ENCODE measurements at regions not wholly inside any gene's neighbourhood (a gene's known extent, or its start where the extent isn't known, plus 50 kb on each side); places are given as distances from the start of the nearest gene placed in this dataset.

DNA sequence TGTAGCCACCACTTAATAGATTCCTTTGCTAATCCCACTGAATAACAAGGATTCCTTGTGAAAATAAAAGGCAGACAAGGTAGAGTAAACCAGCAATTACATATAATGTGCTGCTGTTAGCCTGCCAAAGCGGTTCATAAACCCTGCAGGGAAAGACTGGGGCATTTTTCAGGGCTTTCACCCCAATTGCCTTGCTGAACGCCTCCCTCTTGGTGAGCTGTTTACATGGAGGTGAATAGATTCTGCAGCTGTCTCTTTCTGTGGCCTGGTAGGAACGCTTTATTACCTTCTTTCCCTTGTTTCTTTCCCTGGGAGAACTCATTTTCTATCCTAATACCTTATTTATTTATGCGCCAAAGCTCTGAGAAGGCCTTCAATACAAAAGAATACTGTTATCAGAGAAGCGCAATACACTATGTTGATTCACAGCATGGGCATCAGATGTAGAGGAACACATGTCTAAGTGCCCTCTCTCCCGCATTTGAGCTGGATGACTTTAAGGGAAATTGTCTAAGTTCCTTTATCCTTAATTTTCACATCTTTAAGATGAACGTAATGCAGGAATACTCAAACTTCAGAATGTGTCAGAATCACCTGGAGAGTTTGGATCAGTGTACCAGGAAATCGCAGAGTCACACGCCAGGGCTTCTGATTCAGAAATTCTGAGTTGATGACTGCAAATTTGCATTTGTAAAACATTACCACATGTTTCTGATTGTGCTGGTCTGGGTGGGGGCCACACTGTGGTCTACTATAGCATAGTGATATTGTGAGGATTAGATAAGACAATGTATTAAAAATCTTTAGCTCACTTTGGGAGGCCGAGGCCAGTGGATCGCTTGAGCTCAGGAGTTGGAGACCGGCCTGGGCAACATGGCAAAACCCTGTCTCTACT is 1203.8 kb downstream of the SORCS3 start:
- no peak for DNase-seq

DNA sequence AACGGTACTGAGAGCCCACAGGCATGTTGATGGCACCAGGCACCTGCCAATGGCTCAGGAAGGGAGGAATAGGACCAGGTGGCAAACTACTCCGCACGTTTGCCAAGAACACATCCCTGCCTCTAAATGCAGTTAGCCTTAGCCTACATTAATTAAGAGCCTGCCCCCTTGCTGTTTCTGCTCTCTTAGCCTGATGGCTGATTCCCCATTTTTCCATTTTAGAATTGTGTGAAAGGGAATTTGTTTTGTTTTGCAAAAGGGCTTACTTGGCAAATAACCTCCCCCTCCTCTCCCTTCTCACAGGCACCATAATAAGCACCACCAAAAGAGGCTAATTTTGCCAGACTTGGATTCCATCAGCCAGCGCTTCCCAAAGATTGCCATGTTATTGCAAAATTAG is 1203.2 kb downstream of the SORCS3 start:
- peak; percentile 25 for DNase-seq

DNA sequence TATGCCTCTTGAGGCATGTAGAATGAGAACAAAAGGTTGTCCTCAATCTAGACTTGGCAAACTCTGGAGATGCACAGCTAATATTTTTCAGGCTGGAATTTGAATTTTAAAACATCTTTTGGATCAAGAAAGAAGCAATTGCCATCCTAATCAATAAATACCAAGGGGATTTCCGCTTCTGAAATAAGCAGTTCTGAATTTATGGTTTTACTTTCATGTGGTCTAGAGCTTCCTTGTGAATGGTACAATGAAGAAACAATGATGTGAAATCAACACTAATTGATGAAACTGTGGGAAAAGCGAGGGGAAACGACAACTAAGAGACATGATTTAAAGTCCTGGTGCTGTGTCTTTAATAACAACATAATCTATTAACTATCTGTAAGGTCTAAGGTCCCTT is 1202.7 kb downstream of the SORCS3 start:
- DNase-seq, result no peak

DNA sequence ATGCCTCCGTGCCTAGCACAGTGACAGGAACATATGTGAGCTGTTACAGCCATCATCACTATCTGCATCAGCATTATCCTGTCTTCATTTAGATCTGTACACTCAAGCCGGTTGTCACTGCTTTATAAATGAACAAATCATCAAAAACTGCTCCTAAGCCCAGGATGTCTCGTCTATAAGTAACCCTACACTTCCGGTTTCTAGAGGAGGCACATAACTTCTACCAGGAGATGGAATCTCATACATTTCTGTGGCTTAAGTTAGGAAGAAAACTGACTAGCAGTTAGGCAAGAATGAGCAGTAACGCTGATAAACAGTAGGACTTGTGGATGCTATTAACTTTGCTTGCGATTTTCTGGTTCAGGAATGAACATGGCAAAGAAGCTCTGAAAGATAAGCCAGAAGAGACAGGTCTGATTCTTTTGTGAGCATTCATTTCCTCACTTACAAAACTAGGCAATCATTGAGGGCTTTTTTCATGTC is 1199.2 kb downstream of the SORCS3 start:
- no peak for DNase-seq

DNA sequence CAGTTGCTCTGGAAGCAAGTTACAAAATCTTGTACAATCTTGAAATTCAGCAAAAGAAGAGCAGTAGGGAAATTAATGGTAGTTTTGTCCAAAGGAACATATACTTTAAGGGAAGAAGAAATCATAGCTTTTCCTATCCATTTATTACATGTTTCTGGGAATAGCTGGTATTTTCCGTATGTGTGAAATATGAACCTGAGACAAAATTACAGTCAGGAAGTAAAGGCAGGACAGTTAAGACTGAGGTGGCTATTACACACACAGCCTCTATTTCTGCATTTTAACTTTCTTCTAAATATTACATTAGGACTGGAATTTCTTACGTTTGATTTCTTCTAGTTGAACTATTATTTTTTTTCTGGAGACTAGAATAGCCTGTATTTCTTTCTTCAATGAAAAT is 1197.3 kb downstream of the SORCS3 start:
- no peak for DNase-seq

DNA sequence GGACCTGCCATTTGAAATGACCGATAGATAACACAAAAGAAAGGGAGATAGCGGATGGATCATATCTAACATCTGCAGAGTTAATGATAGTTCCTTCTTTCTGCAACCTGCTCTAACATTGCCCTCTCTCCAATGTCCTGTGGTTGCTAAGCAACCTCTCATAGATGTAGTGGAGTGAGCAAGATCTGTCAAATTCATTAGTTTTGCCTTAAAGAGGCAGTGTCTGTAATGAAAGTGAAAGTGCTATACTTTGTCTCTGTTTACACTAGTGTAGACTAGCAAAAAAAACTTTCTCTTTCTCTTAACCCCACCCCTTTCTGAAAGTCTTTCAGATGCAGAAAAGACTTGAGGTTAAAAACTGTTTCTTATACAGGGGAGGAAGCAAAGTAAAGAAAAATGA is 1196.9 kb downstream of the SORCS3 start:
- no peak for DNase-seq

DNA sequence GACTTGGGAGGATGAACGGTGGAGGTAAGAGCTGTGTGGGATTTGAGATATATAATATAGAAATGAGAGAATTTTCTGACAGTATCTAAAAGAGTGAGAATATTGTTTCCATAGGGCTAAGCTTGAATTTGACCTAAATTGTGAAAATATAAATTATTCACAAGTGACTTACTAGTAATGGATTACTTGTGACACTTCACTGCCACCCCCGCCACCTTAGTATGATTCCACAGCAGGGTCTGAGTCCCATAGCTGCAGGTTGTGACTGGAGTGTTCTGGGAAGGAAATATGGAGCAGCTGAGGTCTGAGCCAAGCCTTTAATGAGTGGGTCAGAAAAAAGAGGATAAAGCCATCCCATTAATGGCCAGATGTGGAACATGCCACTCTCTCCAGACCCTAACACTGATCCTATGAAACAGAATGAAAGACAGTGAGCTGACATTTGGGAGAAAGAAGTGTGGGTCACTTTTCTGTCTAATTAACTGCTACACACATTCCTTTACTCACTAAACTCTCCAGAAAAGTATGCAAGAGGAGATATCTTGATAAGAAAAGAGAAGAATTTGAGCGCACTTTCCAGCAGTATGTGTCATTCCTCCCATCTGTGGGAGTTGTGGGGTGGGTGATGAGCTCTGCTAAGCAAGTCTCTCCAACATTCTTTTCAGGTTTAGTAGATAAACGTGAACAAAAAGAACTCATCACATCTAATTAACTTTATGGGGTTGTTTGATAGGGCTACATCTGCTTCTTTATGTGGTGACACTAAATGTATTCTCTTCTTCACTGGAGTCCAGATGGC is 1193.4 kb downstream of the SORCS3 start:
- no peak for DNase-seq

DNA sequence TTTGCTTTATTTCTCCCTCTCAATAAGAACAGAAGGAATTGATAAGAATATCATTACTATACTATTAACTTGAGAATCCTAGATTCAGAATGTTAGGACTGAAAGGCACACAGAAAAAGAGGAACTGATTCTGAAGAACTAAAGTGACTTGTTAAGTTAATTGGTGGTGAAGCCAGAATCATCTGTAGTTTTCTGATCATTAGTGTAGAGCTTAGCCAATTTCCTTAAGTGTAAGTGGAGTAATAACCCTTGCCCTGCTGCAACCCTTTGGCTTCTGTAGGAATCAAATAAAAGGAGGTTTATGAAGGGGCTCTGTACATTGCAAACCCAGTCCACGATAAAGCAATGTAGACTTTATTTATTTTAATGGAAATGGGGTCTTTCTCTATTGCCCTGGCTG is 1186.0 kb downstream of the SORCS3 start:
- DNase-seq, result no peak

DNA sequence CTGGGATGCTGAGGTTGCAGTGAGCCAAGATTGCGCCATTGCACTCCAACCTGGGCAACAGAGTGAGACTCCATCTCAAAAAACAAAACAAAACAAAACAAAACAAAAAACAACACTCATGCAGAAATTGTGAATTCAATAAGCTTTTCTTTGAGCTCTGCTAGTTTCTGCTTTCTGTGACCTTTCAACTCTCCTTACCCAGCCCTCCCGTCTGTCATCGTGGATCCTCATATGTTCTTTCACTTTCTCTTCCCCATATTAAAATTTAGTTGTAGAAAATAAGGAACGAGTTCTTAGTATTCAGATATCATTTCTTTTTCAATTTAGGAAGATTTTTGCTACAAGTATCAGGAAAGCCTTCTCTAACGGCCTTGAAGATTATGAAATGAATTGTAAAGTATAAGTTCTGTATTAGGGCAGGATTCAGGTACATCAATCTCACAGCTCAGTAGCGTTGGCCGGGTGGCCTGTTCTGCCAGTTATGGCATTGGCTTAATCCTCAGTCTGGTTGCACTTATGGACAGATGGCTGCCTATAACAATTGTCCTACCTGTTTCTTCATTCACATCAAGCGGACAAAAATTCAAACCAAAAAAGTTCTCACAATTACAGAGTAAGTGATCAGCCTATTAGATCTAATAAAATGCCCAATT is 1167.0 kb downstream of the SORCS3 start:
- no peak for DNase-seq

DNA sequence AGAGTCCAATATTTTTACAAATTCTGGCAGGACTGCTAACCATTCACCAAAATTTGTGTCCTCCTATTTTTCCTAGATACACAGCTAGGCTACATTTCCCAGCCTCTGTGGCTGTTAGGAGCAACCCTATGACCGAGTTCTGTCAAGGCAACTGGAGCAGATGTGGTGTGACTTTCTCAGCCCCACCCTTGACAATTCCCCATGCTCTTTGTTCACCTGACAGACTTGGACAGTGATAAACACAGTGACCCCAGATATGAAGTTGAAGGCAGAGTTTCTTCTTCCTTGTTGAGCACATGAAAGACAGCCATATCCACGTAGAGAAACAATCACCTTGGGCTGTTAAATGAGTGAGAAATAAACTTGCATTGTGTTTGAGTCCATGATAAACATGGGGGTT is 1162.1 kb downstream of the SORCS3 start:
- no peak for DNase-seq

DNA sequence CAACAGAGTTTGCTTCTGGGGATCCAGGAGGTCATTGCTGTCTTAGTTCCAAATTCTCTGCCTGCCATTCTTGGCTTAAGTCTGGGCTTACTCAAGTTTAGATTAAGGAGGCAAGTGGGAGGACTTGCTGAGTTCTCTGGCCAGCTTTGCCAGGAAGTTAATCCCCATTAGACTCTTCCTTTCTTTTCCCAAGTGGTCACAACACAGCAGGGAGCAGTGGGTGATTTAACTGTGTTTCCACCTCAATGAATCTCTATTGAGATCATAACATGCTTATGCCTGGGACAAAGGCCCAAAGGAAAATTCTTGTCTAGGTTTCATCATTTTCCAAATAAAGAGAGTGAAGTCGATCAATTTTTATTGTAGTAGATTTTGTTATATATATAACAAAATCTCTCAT is 1159.6 kb downstream of the SORCS3 start:
- DNase-seq, result no peak

DNA sequence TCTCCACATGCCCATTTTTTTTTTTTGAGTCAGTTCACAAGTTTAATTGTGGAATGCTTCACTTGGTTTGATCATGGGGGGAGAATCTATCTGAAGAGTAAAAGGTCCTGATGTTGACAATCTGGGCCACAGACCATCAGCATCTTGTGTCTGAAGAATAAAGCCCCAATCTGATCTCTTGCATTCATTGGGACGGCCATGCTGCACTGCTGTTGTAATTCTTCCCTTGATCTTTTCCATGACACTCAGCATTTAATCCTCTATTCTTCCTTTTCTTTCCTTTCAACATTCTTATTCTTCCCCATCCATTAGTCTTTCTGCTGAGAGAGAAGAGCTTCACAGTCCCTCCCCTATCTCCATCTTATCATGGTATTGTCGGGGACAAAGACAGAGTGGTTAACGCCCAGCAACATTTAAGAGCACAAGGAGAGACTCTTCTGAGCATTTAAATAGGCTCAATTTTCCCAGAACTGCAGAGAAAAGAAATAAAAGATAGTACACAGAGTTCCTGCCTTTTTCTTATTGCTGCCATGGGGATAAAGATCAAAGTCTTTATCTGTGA is 1157.3 kb downstream of the SORCS3 start:
- no peak for DNase-seq

DNA sequence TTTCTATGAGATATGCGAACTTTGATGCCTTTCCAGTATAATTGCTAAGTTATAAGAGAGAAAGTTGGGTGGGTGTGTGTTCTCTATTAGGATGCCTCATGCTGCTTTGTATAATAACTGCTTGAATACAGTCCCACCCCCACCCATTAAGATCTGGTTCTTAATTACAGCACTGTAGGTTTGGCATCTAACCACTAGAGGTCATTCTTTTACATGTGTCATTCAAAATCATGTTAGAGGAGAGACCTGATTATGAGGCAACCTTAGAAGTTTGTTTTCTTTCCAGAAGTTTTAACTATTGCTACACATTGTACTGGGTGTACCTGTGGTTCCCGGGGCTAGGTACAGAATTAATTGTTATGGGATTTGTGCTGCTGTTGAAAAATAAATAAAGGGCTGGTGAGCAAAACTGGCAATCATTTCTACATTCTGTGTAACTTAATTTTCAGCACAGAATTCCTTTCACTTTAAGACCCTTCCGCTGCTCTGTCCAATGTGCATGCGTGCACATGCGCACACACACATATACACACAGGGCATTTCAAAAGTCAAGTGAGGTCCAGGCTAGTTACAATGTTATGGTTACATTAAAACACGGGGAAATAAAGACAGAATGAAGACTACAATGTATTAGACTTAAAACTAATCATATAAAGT is 1156.3 kb downstream of the SORCS3 start:
- DNase-seq, result peak; percentile 47

DNA sequence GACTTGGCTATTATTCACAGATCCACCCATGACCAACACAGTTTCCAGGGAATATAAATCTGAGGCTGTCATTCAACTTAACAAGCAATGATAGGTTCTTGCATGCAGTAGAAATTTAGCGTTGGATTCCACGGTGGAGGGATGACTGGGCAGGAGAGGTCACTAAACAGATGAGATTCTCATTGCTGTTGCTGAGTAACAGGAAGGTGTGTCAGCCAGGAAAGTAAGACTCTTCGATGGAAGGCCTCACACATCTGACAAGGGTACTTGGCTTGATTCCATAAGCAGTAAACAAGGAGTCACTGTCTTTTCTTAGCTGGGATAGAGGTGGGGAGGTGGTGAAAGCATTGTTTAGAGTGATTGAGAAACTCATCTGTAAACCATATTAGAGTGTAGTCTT is 1152.0 kb downstream of the SORCS3 start:
- DNase-seq, result peak; percentile 1

DNA sequence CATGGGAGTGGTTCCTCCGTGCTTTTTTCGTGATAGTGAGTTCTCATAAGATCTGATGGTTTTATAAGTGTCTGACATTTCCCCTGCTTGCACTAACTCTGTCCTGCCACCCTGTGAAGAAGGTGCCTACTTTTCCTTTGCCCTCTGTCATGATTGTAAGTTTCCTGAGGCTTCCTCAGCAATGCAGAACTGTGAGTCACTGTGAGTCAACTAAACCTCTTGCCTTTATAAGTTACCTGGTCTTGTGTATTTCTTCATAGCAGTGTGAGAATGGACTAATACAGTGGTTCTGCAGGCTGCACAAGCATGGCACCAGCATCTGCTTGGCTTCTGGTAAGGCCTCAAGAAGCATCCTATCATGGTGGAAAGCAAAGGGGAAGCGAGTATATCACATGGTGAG is 1144.6 kb downstream of the SORCS3 start:
- DNase-seq, result no peak

DNA sequence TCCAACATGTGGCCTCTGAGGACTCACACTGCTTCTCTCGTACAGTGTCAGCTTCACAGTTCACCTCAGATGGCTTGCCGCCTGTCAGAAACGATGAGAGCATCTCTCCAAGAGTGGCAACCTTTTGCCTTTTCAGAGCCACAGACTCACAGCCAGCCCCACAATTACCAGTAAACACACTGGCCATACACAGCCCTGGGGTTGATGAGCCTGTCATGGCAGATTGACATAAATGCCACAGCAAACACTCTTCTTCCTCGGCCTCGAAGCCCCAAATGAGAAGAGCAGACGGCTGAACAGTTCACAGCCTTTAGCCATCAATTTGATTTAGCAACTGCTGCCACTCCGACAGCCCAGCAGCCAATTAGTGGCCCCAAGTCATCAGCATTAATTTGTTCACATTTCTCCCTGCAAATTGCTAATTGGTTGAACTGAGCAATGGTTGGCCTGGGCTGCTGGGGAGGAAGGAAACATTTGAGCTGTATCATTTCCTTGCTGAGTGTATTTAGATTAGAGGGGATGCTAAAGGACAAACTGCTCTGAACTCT is 1142.9 kb downstream of the SORCS3 start:
- no peak for DNase-seq

DNA sequence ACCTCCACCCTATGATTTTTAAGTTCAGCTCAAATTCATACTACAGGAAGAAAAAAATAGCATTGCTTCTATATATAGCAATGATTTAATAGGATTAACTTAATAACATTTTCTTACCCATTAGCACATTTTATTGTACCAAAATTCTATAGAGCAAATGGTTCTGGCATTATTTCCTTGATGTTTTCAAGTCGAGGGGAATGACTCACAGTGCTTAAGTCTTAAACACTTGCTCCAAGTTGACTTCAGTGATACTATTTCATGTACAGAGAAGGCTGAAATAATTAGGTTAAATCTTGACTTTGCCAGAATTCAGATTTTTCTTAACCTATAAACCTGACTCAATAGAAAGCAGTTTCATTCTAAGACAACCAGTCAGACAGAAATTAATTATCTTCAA is 1133.8 kb downstream of the SORCS3 start:
- no peak for DNase-seq

DNA sequence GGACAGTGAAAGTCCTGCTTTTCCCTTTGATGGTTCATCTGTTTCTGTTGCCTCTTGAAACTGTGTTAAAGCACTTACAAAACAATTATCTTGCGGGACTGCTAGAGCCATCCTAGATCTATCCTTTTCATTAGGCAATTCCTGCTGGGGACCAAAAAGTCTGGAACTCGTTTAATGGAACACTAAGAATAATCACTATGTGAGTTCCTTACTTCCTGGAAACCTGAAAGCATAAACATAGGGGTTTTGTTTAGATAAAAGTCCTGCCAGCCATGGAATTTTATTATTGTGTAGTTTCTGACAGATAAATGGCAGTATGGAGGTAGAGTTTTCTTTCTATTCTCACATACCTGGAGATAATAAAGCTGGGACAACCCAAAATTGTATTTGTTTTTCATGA is 1133.3 kb downstream of the SORCS3 start:
- no peak for DNase-seq

DNA sequence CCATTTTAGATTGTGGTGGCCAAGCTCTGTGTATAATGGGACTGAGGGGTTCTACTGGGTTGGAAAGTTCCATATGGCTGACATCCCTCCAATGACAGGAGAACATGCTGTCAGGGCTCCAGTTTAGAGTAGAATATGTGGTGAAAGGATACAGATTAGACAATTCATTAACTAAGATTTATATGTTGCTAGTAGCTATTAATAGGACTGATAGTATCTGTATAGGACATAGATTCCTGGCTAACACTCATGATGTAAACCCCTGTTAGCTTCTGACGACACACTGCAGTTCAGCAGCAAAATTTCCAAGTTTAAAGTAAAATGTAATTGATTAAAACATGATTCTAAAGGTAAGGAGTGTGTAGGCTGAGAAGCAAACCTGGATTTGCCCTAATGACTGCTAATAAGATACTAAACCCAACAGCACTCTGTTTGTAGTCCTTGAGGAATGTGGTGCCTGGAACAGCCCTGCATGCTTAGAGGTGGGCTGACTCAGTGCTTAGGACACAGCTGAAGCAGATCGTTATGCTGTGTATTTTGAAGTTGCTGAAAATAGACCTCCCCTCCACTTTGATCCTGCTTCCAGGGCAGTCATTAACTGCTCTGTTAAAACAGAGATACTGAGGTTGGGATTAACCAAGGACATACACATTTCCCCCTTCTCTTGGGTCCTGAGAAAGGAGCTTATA is 1129.6 kb downstream of the SORCS3 start:
- DNase-seq, result no peak

DNA sequence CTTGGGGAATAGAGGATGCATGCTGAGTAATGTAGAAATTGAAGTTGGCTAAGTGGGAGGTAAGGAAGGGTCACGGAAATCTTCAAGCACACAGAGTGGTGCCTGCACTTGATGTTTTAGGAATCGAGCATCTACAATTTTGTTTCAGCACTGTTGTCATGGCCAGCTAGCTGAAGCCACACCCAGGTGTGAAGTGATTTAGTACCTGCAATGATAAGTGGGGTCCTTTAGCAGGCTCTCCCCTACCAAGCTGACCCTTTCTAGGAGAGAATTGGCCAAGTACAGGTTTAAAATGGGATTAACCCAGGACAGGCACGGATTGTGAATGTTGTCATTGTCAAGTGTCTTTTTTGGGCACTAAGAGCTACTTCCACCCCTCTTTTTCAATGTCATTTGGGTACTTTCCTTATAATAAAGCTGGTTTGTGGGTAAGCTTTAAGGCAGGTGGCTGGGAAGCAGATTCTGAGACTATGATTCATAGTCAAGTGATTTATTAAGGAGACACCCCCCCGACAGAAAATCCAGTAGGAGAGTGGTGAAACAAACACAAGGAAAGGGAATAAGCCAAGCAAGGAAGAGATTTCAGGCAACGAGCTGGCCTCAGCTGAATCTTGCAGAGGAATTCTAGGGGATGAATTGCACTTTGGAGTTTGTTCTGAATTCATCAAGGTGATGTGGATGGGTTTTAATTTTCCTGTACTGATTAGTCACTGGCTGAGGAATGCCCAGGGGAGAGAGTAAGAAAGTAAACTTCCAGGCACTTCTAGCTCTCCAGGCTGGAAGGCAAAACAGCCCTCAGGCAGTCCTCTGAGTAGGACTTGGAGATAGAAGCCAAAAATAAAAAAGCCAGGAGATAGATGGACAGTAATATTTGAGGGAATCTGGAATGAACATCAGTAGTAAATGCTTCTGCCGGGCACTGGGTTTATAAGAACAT is 1128.4 kb downstream of the SORCS3 start:
- DNase-seq, result no peak

DNA sequence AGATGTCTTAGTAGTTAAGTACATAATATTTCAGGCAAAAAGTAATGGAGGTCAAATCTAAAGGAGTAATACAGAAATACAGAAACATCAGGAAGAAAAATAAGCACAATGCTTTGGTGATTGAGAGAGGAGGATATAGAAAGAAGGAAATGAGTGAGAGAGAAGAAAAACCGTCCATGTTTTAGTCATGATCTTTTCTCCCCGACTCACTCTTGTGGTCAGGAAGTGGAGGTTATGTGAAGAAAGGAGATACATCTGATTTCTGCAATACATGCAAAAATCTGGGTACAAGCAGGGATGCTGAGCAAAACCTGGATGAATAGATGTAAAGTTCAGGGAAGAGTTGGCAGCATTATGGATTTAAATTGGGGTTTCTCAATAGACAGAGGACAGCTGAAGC is 1122.5 kb downstream of the SORCS3 start:
- no peak for DNase-seq

All from NCI-H1105 treated with DMSO at 0.1 percent for 48 hours (cell line).